ENCODE measurements at regions not wholly inside any gene's neighbourhood (a gene's known extent, or its start where the extent isn't known, plus 50 kb on each side); places are given as distances from the start of the nearest gene placed in this dataset.

DNA sequence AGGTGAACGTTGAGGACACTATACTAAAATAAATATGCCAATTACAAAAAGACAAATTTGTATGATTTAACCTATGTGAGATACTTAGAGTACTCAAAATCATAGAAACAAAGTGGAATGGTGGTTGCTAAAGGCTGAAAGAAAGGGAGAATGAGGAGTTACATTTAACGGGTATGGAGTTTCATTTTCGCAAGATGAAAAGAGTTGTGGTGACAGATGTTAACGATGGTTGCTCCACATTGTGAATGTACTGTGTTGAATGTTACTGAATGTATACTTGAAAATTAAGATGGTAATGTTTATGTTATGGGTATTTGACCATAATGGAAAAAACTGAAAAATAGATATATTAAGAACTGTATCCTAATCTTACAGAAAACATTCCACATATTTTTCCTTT, 51.3 kb upstream of the MOCS2 start:
- TF ChIP-seq GATA3 (IDR thresholded peaks at IDR 0.05; ENCODE audit: low read depth, low read length) (no peak), GATA2 (IDR thresholded peaks at IDR 0.05; ENCODE audit: low read depth, low read length) (no peak)

Measured in SH-SY5Y (cell line).